Fibroblast of lung (primary cell): ENCODE measurements at regions not wholly inside any gene's neighbourhood (a gene's known extent, or its start where the extent isn't known, plus 50 kb on each side); places are given as distances from the start of the nearest gene placed in this dataset.
A peak's percentile ranks its signal among the peaks of the same experiment; 100 is the strongest.

ENCODE experiments used
- DNase-seq, 2 donors: peaks; one replicate each; pipeline versions ENCODE4 v3.0.0 to v3.0.0-alpha.2; 2010; ENCODE audit warnings: low read depth in 2 of 2
- H2AFZ ChIP-seq: 2 replicates; pipeline ENCODE4 v1.5.1; 2012; ENCODE audit warnings: low read length, control low read depth, inconsistent platforms
- H3K27ac ChIP-seq: 2 replicates; pipeline ENCODE4 v1.5.1; 2011; ENCODE audit warnings: low read length, control low read depth; ENCODE audit not compliant: insufficient read depth
- H3K27me3 ChIP-seq: 2 replicates; pipeline ENCODE4 v1.5.1; 2011; ENCODE audit warnings: mild to moderate bottlenecking, low read length; ENCODE audit not compliant: control insufficient read depth, insufficient read depth
- H3K36me3 ChIP-seq: 2 replicates; pipeline ENCODE4 v1.5.1; 2011; ENCODE audit warnings: low read length; ENCODE audit not compliant: control insufficient read depth, insufficient read depth
- H3K4me1 ChIP-seq: 2 replicates; pipeline ENCODE4 v1.5.1; 2011; ENCODE audit warnings: low read length; ENCODE audit not compliant: control insufficient read depth, insufficient read depth; ENCODE audit errors: extremely low read depth
- H3K4me2 ChIP-seq: 2 replicates; pipeline ENCODE4 v1.5.1; 2011; ENCODE audit warnings: low read length, control low read depth; ENCODE audit not compliant: insufficient read depth; ENCODE audit errors: extremely low read depth
- H3K4me3 ChIP-seq, 4 experiments: fragments of 200-600 bp in 1 of 4; sonication (generic) in 1 of 4; replicated peaks in 1 of 4; 2 replicates each; pipeline ENCODE4 v1.5.1; 2011 to 2016; ENCODE audit warnings: low read length in 4 of 4, low read depth in 3 of 4, mild to moderate bottlenecking in 3 of 4, control low read depth in 2 of 4, inconsistent platforms in 1 of 4, mixed read lengths in 1 of 4; ENCODE audit not compliant: insufficient read depth in 1 of 4; ENCODE audit errors: control extremely low read depth in 1 of 4
- H3K79me2 ChIP-seq: 2 replicates; pipeline ENCODE4 v1.5.1; 2012; ENCODE audit warnings: mild to moderate bottlenecking, low read length, inconsistent platforms; ENCODE audit not compliant: control insufficient read depth, insufficient read depth
- H3K9ac ChIP-seq: 2 replicates; pipeline ENCODE4 v1.5.1; 2011; ENCODE audit warnings: mild to moderate bottlenecking, low read length, control low read depth; ENCODE audit not compliant: insufficient read depth
- H3K9me3 ChIP-seq: 2 replicates; pipeline ENCODE4 v1.5.1; 2012; ENCODE audit warnings: low read depth, low read length; ENCODE audit not compliant: control insufficient read depth, insufficient read depth
- H4K20me1 ChIP-seq: 2 replicates; pipeline ENCODE4 v1.5.1; 2011; ENCODE audit warnings: low read length; ENCODE audit not compliant: control insufficient read depth, insufficient read depth; ENCODE audit errors: extremely low read depth
- CTCF ChIP-seq, 2 donors: IDR thresholded peaks in 1 of 2; conservative IDR thresholded peaks in 1 of 2; 1 replicate in 1 of 2; 2 replicates in 1 of 2; pipeline ENCODE4 v1.5.1; 2011 to 2012; ENCODE audit warnings: low read length in 2 of 2, control low read depth in 1 of 2, inconsistent platforms in 1 of 2, low read depth in 1 of 2, mild to moderate bottlenecking in 1 of 2
- EZH2 ChIP-seq: IDR thresholded peaks from 2 replicates; pipeline ENCODE4 v1.5.1; 2012; ENCODE audit warnings: low read length, control low read depth, mild to moderate bottlenecking; ENCODE audit errors: missing control alignments

- H3K4me1 ChIP-seq: no peaks in the 10 kb centered on the region
- no peak overlapping the region for H2AFZ ChIP-seq
- DNase-seq: no peak
- no peaks in the 10 kb centered on the region for H3K79me2 ChIP-seq
- no peaks in the 10 kb centered on the region for H3K36me3 ChIP-seq
- TF ChIP-seq CTCF (conservative IDR thresholded peaks at IDR 0.05 in 1 of 2, IDR thresholded peaks at IDR 0.05 in 1 of 2; ENCODE audit: low read depth in 1 of 2, low read length in 2 of 2) (no peak), EZH2 (no peak)
- no peak overlapping the region for H3K27ac ChIP-seq
- no peaks in the 10 kb centered on the region for H4K20me1 ChIP-seq
- H3K27me3 ChIP-seq: no peaks in the 10 kb centered on the region
- no peaks in the 10 kb centered on the region for H3K9me3 ChIP-seq
- no peak overlapping the region for H3K9ac ChIP-seq
- H3K4me3 ChIP-seq: no peak overlapping the region
- no peak overlapping the region for H3K4me2 ChIP-seq
These were observed 108.9 kb upstream of the GLS start for GRCh38 chr2:190771726-190772125.

- no peaks in the 10 kb centered on the region for H3K4me1 ChIP-seq
- H4K20me1 ChIP-seq: no peaks in the 10 kb centered on the region
- no peak for DNase-seq
- H3K27me3 ChIP-seq: no peaks in the 10 kb centered on the region
- H3K4me3 ChIP-seq: no peak overlapping the region
- no peaks in the 10 kb centered on the region for H3K9me3 ChIP-seq
- TF ChIP-seq CTCF (conservative IDR thresholded peaks at IDR 0.05 in 1 of 2, IDR thresholded peaks at IDR 0.05 in 1 of 2; ENCODE audit: low read depth in 1 of 2, low read length in 2 of 2): no peak
- no peak for TF ChIP-seq EZH2
- no peak overlapping the region for H3K27ac ChIP-seq
- H3K36me3 ChIP-seq: no peaks in the 10 kb centered on the region
- no peak overlapping the region for H3K4me2 ChIP-seq
- H3K79me2 ChIP-seq: no peaks in the 10 kb centered on the region
- no peak overlapping the region for H3K9ac ChIP-seq
- H2AFZ ChIP-seq: no peak overlapping the region
These were observed 100.0 kb upstream of the GLS start for GRCh38 chr2:190780594-190780993.

GRCh38 chr2:190781604-190782198 lies 98.9 kb upstream of the GLS start:
- H3K27me3 ChIP-seq: no peaks in the 10 kb centered on the region
- H4K20me1 ChIP-seq: no peaks in the 10 kb centered on the region
- peak; percentile 52 to 79 for DNase-seq
- no peak overlapping the region for H3K27ac ChIP-seq
- no peak overlapping the region for H3K9ac ChIP-seq
- no peaks in the 10 kb centered on the region for H3K36me3 ChIP-seq
- no peaks in the 10 kb centered on the region for H3K4me1 ChIP-seq
- TF ChIP-seq EZH2 (no peak), CTCF (conservative IDR thresholded peaks at IDR 0.05 in 1 of 2, IDR thresholded peaks at IDR 0.05 in 1 of 2; ENCODE audit: low read depth in 1 of 2, low read length in 2 of 2) (peak; percentile 49 to 57)
- no peak overlapping the region for H3K4me3 ChIP-seq
- no peak overlapping the region for H2AFZ ChIP-seq
- H3K9me3 ChIP-seq: no peaks in the 10 kb centered on the region
- H3K79me2 ChIP-seq: no peaks in the 10 kb centered on the region
- no peak overlapping the region for H3K4me2 ChIP-seq
